Chondrocyte (in vitro differentiated cells): ENCODE measurements at regions not wholly inside any gene's neighbourhood (a gene's known extent, or its start where the extent isn't known, plus 50 kb on each side); places are given as distances from the start of the nearest gene placed in this dataset.
A peak's percentile ranks its signal among the peaks of the same experiment; 100 is the strongest.

Experiments
- DNase-seq: peaks from one replicate; pipeline ENCODE4 v3.0.0; 2021; ENCODE audit warnings: mixed read lengths, low spot score
- H3K27ac Mint-ChIP-seq: one replicate; pipeline ENCODE4 v1.8.0; 2021; ENCODE audit warnings: mild to moderate bottlenecking, moderate library complexity, mixed read lengths; ENCODE audit not compliant: unreplicated experiment
- H3K27me3 Mint-ChIP-seq: 2 replicates; pipeline ENCODE4 v1.8.0; 2021; ENCODE audit warnings: low read depth, mixed read lengths
- H3K36me3 Mint-ChIP-seq: 2 replicates; pipeline ENCODE4 v1.8.0; 2021; ENCODE audit warnings: low read depth, mixed read lengths
- H3K4me1 Mint-ChIP-seq: 2 replicates; pipeline ENCODE4 v1.8.0; 2021; ENCODE audit warnings: low read depth, mild to moderate bottlenecking, mixed read lengths
- H3K4me3 Mint-ChIP-seq: one replicate; pipeline ENCODE4 v1.8.0; 2021; ENCODE audit warnings: mild to moderate bottlenecking, moderate library complexity, mixed read lengths; ENCODE audit not compliant: unreplicated experiment
- H3K9me3 Mint-ChIP-seq: 2 replicates; pipeline ENCODE4 v1.8.0; 2021; ENCODE audit warnings: low read depth, mixed read lengths
- TF ChIP-seq, protein P1 (sequence below): fragments of 200-600 bp; sonication (generic); IDR thresholded peaks from 2 replicates; pipeline ENCODE4 v1.5.0; 2021; ENCODE audit warnings: antibody characterized with exemption, mild to moderate bottlenecking, moderate library complexity

DNA sequence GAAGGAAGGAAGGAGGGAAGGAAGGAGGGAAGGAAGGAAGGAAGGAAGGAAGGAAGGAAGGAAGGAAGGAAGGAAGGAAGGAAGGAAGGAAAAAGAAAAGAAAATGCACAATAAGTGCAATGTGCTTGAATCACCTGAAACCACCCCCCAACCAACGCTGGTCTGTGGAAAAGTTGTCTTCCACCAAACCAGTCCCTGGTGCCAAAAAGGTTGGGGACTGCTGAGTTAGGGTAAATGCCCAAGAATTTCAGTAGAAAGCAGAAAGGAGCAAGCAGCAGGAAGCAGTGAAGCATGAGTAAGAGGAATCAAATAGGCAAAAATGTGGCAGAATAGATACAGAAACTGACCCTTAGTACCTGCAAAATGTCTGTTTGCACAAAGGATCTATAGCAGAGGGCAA is 137.2 kb downstream of the JCAD start:
- Mint-ChIP-seq H3K4me1 (peaks cover 60% of the 10 kb centered on the region), H3K4me3 (no peak overlapping the region), H3K9me3 (no peaks in the 10 kb centered on the region)

DNA sequence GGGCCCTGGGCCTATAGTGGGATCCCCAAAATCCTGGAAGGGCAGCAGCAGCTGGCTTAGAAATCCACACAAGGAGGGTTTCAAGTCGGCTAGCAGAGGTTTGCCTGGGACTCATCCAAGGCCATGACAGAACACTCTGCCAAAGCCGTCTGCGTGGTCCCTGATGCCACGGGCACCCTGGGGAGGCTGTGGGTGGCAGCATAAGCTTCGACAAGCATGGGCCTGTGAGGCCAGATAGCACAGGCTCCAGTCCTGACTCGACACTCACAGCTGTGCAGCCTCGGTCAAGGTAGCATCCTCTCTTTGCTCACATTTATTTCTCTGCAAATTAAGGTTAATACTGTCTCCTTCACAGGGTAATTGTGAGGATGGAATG is 138.3 kb downstream of the JCAD start:
- H3K9me3 Mint-ChIP-seq: no peaks in the 10 kb centered on the region
- no peak overlapping the region for H3K4me3 Mint-ChIP-seq
- H3K27me3 Mint-ChIP-seq: no peaks in the 10 kb centered on the region
- peaks cover 53% of the 10 kb centered on the region for H3K4me1 Mint-ChIP-seq
- H3K27ac Mint-ChIP-seq: no peak overlapping the region
- no peak for DNase-seq
- TF ChIP-seq, protein P1, sequence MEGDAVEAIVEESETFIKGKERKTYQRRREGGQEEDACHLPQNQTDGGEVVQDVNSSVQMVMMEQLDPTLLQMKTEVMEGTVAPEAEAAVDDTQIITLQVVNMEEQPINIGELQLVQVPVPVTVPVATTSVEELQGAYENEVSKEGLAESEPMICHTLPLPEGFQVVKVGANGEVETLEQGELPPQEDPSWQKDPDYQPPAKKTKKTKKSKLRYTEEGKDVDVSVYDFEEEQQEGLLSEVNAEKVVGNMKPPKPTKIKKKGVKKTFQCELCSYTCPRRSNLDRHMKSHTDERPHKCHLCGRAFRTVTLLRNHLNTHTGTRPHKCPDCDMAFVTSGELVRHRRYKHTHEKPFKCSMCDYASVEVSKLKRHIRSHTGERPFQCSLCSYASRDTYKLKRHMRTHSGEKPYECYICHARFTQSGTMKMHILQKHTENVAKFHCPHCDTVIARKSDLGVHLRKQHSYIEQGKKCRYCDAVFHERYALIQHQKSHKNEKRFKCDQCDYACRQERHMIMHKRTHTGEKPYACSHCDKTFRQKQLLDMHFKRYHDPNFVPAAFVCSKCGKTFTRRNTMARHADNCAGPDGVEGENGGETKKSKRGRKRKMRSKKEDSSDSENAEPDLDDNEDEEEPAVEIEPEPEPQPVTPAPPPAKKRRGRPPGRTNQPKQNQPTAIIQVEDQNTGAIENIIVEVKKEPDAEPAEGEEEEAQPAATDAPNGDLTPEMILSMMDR: no peak
- H3K36me3 Mint-ChIP-seq: no peaks in the 10 kb centered on the region

More for the DNA sequence above, 137.2 kb downstream of the JCAD start:
- TF ChIP-seq, protein P1: no peak
- no peak for DNase-seq
- no peaks in the 10 kb centered on the region for H3K36me3 Mint-ChIP-seq
- peak overlapping the region; percentile 62 for H3K27ac Mint-ChIP-seq
- no peaks in the 10 kb centered on the region for H3K27me3 Mint-ChIP-seq

DNA sequence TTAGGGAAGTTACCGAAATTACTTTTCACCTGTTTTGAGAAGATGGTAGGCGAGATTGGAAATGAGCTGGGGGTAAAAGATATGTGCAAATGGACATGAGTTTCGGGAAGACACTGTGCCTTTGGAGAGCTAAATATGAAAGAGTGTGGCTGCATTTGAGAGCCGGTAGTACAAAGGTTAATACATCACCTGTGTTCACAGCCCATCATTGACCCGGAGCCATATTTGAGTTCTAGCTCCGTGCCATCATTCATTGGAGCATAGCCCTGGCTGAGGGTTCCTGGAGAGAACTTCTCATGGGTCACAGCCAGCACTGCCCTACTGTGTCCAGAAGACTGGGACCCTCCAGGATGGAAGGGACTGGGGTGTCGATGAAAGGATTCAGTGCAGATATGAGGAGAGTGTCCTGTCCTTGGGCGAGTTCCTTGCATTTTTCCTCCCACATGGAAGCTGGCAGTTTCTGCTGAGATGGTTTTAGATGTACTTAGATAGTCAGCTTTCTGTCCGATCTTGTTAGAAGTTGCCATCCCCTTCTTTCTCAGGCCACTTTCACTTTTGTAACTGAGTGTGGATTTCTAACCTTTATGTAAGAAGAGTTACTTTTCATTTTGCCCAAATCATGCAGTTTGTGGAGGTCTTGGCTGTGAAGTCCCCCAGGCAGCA is 138.8 kb downstream of the JCAD start:
- Mint-ChIP-seq H3K27ac (no peak overlapping the region), H3K4me1 (peaks cover 49% of the 10 kb centered on the region), H3K9me3 (no peaks in the 10 kb centered on the region), H3K27me3 (no peaks in the 10 kb centered on the region), H3K36me3 (no peaks in the 10 kb centered on the region), H3K4me3 (no peak overlapping the region)
- no peak for DNase-seq
- TF ChIP-seq, protein P1: no peak

DNA sequence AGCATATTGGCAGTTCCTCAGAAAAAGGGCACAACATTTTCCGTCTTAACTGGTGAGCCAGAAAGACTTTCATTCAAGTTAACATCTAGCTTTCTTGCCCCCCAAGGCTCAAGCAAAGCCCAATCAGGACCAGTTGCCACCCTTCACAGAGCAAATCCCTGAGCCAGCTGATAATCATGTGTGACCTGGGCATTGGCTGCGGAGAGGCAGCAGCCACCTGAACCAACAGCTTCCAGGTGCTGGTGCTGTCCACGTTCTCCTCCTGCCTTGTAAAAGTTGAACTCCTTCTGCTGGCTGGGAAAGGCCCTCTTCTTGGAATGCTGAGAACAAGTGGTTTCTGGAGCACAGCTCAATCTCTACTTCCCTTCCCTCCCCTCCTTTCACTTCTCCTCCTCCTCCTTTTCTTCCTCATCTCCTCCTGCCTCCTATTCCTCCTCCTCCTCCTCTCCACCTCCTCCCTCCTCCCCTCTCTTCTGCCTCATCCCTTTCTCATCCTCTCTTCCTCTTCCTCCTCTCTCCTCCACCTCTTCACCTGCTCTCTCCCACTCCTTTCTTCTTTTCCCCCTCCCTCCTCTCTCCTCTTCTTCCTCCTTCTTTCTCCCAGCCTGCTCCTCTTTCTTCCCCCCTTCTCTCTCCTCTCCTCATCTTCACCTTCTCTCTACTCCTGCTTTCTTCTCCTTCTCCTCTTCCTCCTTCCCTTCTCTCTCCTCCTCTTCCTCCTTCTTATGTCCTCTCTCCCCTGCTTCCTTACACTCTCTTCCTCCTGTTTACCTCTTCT is 140.6 kb downstream of the JCAD start:
- H3K27ac Mint-ChIP-seq: no peak overlapping the region
- TF ChIP-seq, protein P1: no peak
- peaks cover 49% of the 10 kb centered on the region for H3K4me1 Mint-ChIP-seq
- no peak overlapping the region for H3K4me3 Mint-ChIP-seq
- no peaks in the 10 kb centered on the region for H3K36me3 Mint-ChIP-seq
- DNase-seq: no peak
- H3K9me3 Mint-ChIP-seq: no peaks in the 10 kb centered on the region
- H3K27me3 Mint-ChIP-seq: no peaks in the 10 kb centered on the region

DNA sequence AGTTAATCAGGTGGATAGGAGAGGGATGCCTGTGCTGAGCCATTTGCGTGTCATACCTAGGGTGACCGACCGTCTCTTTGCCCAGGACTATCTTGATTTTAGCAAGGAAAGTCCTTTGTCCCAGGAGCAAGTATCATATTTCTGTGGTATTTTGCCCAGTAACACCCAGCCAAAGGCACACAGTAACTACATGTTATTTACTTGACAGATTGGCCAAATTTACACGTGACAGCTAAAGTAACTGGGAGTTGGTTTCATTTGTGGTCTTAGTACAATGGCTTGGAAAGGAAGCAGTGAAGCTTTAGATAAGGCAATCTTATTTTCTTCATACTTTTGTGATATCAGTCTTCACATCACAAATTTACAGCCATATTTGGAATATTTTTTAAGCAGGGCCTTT is 142.1 kb downstream of the JCAD start:
- TF ChIP-seq, protein P1: no peak
- Mint-ChIP-seq H3K9me3 (no peaks in the 10 kb centered on the region), H3K4me1 (peaks cover 34% of the 10 kb centered on the region), H3K4me3 (no peak overlapping the region), H3K36me3 (no peaks in the 10 kb centered on the region), H3K27me3 (no peaks in the 10 kb centered on the region), H3K27ac (no peak overlapping the region)
- no peak for DNase-seq
